LHCN-M2 (cell line): ENCODE measurements at regions not wholly inside any gene's neighbourhood (a gene's known extent, or its start where the extent isn't known, plus 50 kb on each side); places are given as distances from the start of the nearest gene placed in this dataset.

Experiments
- DNase-seq: peaks from one replicate; pipeline ENCODE4 v3.0.0-alpha.2; 2012; ENCODE audit warnings: low read depth

DNA sequence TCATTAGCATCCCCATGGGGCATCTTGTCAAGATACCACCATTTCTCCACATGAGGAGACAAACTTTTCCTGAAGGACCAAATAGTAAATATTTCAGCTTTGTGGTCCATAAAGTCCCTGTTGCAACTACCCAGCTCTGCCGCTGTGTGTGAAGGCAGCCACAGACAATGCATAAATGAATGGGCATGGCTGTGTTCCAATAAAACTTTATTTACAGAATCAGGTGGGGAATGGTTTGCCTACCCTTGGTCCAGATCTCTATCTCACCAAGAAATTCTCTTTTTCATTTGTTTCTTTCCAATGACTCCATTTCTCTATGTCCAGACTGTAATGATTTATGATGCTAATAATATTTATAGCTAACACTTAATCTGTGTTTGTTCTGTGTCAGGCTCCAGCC is 409.3 kb upstream of the TBX3 start:
- no peak for DNase-seq

DNA sequence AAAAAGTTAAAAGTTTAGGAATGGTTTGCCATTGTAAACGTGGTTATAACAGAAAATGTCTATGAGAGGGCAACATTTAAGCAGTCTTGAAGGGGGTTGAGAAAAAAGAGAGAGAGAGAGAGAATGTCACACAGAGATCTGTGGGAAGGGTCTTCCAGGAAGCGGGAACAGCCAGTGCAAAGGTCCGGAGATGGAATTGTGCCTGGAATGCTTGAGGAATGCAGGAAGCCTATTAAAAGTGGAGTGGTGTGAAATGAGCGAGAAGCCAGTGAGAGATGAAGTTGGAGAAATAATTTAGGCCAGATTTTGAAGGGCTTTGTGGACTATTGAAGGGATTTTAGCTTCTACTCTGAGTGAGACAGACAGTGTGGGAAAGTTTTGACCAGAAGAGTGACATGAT is 406.8 kb upstream of the TBX3 start:
- no peak for DNase-seq

- DNase-seq = no peak
These were observed 405.2 kb upstream of the TBX3 start for GRCh38 chr12:115088995-115089841.

- DNase-seq = no peak
These were observed 404.5 kb upstream of the TBX3 start for GRCh38 chr12:115088328-115088994.

DNA sequence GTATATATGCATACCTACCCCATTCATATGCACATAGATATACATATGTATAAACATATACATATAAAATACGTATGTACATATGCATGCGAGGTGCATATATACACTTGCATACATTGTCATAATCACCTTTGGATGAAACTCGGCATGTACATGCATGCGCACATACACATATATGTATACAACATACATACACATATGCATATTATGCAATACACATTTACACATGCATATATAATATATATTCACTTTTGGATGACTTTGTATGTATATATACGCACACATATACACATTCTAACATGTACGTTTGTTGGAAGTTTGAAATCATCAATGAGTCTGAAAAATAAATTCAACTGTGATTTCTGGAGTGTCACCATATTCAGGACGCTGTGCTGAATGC is 401.6 kb upstream of the TBX3 start:
- DNase-seq = no peak

DNA sequence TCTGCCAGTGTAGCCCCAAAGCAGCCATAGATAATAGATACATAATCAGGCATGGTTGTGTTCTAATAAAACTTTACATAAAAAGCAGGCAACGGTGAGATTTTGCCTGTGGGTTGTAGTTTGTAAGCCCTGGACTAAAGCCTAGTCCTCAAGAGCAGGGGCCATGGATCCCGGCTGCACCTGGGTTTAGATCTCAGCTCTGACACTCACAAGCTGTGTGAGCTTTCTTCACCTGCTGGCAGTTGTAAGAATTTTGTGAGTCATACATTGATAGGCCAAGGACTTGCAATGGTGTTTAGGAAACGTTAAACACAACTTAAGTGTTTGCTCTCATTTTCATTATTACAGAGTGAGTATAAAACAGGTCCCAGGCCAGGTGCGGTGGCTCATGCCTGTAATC is 395.8 kb upstream of the TBX3 start:
- no peak for DNase-seq

DNA sequence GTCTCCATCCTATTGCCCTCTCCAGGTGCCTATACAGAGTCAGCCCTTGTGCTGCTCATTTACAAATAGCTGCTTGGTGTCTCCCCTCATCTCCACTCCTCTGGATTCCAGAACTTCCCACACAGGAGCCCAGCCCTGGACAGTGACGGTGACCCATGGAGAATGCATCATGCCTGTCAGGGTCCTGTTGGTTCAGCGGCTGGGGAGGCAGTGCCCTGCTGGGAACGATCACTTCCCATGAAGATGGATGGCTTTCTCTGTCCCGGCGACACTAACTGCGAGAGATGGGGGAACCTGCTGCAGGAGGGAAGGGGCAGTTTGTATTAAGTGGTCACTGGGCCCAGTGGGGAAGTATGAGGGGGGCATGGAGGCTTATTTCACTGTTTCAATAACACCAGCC is 395.0 kb upstream of the TBX3 start:
- DNase-seq = no peak

DNA sequence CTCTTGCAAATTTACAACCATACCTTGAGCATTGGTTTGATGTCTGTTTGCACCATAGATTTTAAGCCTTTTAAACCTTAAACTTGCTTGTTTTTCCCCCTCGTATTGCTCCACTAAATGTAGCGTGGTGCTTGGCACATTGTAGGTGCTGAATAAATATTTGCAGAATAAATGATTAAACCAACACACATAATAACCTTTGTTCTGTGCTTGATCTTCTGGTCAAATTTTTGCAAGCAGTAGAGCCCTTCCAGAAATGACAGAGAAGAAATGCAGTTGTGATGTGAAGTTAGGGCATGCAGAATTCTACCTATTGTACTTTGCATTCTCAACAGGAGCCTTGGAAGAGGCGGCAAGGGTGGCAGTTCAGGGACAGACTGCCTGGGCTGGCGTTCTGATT is 394.4 kb upstream of the TBX3 start:
- DNase-seq = no peak

GRCh38 chr12:115075552-115076170 is 391.7 kb upstream of the TBX3 start:
- no peak for DNase-seq

DNA sequence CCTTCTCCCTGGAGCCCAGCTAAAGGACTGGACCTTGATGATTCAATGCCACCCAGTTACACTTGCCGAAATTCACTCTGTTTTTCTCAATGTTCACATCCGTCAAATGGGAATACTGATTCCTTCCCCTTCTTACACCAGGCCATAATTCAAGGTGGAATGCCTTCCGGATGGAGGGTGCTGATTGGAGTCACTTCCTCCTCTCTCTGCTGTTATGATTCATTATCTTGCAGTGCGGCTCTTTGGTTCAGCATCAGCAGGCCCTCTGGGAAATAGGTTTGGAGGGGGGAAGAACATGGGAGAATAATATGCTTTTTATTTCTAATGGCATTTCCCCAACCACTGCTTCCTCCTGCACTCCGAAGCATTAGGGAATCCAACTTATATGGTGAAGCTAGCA is 390.6 kb upstream of the TBX3 start:
- no peak for DNase-seq

DNA sequence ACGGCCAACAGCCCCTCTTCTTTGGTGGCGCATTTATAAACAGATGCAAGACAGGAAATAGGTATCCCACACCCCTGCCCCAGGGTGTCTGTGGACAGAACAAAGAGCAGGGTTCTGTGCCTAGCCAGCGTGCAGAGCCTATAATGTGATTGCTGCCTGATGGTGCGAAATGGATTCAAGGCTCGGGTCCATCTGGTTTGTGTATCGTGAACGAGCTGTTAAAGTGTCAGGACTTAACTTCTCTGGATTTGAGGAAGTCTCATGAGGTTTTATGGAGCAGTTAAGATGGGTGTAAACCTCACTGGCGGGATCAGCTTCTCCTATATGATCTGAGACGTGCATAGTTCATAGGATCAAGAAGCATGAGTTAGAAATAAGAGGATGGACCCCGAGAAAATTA is 388.7 kb upstream of the TBX3 start:
- no peak for DNase-seq

DNA sequence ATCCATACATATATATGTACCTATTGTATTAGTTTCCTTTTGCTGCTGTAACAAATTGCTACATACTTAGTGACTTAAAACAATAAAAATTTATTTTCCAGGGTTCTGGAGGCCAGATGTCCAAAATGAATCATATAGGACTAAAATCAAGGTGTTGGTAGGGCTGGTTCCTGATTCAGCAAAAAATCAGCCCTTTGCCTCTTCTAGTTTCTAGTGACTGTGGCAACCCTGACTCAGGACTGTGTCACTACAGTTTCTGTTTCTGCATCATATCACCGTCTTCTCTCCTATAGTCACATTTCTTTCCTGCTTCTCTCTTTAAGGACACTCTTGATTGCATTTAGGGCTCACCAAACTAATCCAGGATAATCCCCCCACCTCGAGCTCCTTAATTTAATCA is 386.3 kb upstream of the TBX3 start:
- DNase-seq = no peak

- DNase-seq = no peak
These were observed 380.3 kb upstream of the TBX3 start for GRCh38 chr12:115064296-115064695.

- DNase-seq = no peak
These were observed 378.8 kb upstream of the TBX3 start for GRCh38 chr12:115062741-115063140.

DNA sequence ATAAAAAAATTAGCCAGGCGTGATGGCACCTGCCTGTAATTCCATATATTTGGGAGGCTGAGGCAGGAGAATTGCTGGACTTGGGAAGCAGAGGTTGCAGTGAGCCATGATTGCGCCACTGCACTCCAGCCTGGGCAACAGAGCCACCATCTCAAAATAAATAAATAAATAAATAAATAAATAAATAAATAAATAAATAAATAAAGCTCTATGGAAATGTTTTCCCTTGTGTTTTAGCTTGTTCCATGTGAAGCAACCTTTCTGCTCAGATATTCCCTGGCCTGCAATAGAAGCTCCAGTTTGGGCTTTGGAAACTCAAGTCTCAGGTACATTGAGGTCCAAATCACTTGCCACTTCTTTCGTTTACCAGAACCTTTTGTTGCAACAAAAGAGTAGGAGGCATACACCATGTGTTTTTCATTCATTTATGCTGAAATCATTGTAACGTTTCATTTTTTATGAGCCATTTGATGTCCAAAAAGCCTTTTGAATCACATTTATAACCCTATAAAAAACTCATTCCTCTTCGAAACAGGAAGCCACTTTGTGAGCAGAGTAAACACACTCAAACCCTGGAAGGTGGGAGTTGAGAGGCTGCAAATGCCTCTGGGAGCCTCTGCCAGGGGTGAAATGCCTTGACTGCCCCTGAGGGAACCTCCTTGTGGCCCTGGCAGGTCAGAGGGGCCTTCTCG is 376.6 kb upstream of the TBX3 start:
- DNase-seq = no peak

DNA sequence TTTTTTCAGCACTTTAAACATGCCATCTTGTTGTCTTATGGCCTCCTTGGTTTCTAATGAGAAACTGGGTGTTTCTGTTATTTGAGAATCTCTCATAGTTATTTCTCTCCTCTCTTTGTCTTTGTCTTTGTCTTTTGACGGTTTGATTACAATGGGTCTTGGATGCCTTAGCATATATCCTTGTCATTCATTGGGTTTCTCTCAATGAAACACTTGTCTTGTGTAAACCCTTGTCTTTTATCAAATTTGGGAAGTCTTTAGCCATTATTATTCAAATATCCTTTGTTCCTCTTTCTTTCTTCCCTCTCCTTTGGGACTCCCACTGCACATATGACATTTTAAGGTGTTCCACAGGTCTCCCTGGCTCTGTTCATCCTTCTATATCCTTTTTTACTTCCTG is 373.5 kb upstream of the TBX3 start:
- no peak for DNase-seq

- DNase-seq = no peak
These were observed 367.4 kb upstream of the TBX3 start for GRCh38 chr12:115051378-115051777.

DNA sequence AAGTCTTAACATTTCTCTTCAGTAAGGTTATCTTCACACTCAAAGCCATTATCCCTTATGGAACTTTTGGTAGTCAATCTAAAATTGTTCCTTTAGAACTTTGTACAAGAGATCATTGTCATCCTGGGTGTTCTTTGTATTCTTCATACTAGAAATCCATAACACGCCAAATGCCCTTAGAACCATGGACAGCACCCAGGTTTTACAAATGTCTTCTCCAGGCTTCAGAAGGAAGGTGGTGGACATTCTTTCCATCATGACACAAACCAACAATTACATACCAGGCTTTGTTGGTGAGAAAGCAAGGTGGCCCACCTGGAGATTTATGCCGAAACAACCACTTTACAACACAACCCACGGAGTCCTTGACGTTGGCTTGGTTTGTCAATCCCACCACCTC is 365.6 kb upstream of the TBX3 start:
- DNase-seq = no peak

DNA sequence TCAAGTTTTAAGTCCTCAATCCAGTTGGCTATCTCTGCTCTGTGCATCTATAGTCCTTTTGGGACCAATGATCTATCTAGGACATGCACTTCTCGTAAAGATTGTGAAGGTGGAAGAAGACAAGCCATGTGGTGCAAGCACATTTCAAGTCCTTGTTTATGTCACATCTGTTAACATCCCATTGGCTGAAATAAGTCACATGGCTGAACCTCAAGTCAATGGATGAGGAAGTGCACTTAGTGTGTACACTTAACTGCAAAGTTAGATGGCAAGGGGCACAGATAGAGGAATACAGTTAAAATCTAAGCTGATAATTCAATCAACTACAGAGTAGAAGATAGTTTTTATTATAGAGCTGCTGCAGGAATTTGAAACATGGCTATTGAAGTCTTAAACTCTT is 362.8 kb upstream of the TBX3 start:
- no peak for DNase-seq

DNA sequence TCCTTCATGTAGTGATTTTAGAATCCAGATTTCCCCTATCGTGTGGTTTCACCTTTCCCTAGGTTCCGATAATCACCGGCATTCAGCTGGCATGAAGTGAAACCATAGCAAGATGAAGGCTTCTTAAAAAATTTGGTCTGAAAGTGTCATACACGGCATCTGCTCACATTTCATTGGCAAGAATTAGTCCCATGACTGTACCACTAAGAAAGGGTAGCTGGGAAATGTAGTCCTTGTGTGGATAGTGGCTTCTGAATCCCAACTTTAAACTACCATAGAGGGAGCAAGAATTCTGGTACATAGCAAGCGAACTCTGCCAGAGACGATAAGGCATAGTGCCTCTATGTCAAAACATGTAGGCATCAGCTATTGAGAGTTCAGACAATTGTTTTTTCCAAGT is 360.1 kb upstream of the TBX3 start:
- DNase-seq = no peak

DNA sequence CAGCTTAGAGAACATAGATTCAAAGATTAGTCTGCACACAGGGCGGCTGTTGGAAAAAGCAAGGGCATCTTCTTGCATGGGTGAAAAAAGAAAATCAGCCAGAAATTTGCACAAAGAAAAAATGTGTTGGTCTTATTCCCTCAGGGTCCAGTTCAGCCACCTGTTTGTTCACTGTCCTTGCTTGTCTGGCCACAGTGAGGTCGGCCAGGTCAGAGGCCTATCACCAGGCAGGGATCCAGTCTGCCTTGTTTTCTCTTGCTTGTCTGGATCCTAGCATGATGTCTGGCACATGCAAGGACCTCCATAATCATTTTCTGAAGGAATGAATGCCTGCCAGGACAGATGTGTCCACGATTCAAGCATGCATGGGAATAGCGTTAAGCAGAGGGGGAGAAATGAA is 359.1 kb upstream of the TBX3 start:
- no peak for DNase-seq

DNA sequence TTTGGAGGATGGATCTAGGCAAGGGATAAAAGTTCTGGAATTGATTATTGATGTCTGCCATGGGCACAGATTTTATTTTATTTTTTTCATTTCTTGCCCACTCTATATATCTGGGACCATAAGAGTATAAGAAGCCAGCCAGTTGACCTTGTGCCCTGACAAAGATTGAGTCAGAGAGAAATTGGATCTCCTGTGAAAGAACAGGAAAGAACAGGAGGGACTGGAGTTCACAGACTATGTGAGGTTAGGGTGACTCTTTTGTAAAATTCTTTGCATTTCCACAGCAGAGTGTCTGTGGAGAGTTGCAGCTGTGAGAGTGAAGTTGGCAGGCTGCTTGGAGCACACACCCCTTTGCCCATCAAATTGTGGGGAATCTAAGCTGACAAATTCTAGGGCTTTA is 358.4 kb upstream of the TBX3 start:
- no peak for DNase-seq
